Vagina (tissue), 2 donors: ENCODE measurements at regions not wholly inside any gene's neighbourhood (a gene's known extent, or its start where the extent isn't known, plus 50 kb on each side); places are given as distances from the start of the nearest gene placed in this dataset.

Source experiments
- CTCF ChIP-seq, 3 experiments: fragments of 450-650 bp in 2 of 3; fragments of 200-600 bp in 1 of 3; sonication (generic) in 1 of 3; IDR thresholded peaks; one replicate each; pipeline ENCODE4 v1.5.1; 2017 to 2019; ENCODE audit warnings: antibody characterized with exemption in 3 of 3, mild to moderate bottlenecking in 2 of 3, moderate library complexity in 2 of 3
- POLR2A ChIP-seq, 2 donors: fragments of 450-650 bp; IDR thresholded peaks; one replicate each; pipeline ENCODE4 v1.6.1; 2017; ENCODE audit warnings: antibody characterized with exemption in 2 of 2, mild to moderate bottlenecking in 2 of 2, moderate library complexity in 2 of 2

- no peak for TF ChIP-seq POLR2A (IDR thresholded peaks at IDR 0.05)
- TF ChIP-seq CTCF (IDR thresholded peaks at IDR 0.05) = no peak
Observed at GRCh38 chr1:170241266-170241851, 95.6 kb downstream of the NTMT2 start.
